Progenitor cell of endocrine pancreas (in vitro differentiated cells): ENCODE measurements at regions not wholly inside any gene's neighbourhood (a gene's known extent, or its start where the extent isn't known, plus 50 kb on each side); places are given as distances from the start of the nearest gene placed in this dataset.

ENCODE experiments used
- DNase-seq: peaks from one replicate; pipeline ENCODE4 v3.0.0; 2021; ENCODE audit warnings: low spot score; ENCODE audit not compliant: unreplicated experiment
- H3K27ac Mint-ChIP-seq: 2 replicates; pipeline ENCODE4 v1.8.0; 2021; ENCODE audit warnings: mild to moderate bottlenecking, moderate library complexity, mixed read lengths
- H3K27me3 Mint-ChIP-seq: 2 replicates; pipeline ENCODE4 v1.8.0; 2021; ENCODE audit warnings: mixed read lengths
- H3K36me3 Mint-ChIP-seq: 2 replicates; pipeline ENCODE4 v1.8.0; 2022; ENCODE audit warnings: mixed read lengths; ENCODE audit not compliant: insufficient read depth
- H3K4me1 Mint-ChIP-seq: 2 replicates; pipeline ENCODE4 v1.8.0; 2021; ENCODE audit warnings: low read depth, mixed read lengths
- H3K4me3 Mint-ChIP-seq: 2 replicates; pipeline ENCODE4 v1.8.0; 2021; ENCODE audit warnings: low read depth, mild to moderate bottlenecking, moderate library complexity, mixed read lengths
- H3K9me3 Mint-ChIP-seq: 2 replicates; pipeline ENCODE4 v1.8.0; 2021; ENCODE audit warnings: low read depth, mixed read lengths
- TF ChIP-seq, protein P1 (sequence below): fragments of 200-600 bp; sonication (generic); IDR thresholded peaks from one replicate; pipeline ENCODE4 v1.5.0; 2021; ENCODE audit warnings: antibody characterized with exemption, mild to moderate bottlenecking; ENCODE audit not compliant: unreplicated experiment

DNA sequence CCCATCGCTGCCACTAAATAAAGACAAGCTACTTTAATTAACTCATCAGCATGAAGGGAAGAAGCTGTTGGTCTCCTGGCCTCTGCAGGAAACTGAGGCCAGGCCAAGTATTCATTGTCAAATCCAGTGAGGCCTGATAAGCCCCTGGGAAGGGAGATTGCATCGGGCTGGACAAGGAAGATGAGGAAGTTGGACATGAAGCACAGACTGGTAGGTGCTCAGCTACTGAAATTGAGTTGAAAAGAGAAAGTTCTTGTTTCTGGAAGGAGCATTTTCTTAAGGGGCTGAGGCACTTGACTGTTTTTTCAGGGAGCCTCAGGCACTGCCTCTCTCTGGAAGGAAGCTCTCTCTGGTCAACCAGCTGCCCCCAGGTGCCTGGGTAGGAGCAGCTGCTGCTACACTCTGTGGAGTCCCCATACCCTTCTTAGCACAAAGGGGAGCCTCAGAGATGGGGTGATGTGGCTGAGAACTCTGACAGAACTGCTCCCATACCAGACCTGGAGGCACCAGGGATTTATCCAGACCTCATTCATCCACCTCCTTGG lies 90.3 kb upstream of the IKZF1 start:
- H3K27ac Mint-ChIP-seq, result no peak overlapping the region
- H3K27me3 Mint-ChIP-seq, result peaks cover 10% of the 10 kb centered on the region
- DNase-seq, result no peak
- no peaks in the 10 kb centered on the region for H3K4me1 Mint-ChIP-seq
- no peak overlapping the region for H3K4me3 Mint-ChIP-seq
- no peaks in the 10 kb centered on the region for H3K9me3 Mint-ChIP-seq
- H3K36me3 Mint-ChIP-seq, result no peaks in the 10 kb centered on the region
- TF ChIP-seq, protein P1, sequence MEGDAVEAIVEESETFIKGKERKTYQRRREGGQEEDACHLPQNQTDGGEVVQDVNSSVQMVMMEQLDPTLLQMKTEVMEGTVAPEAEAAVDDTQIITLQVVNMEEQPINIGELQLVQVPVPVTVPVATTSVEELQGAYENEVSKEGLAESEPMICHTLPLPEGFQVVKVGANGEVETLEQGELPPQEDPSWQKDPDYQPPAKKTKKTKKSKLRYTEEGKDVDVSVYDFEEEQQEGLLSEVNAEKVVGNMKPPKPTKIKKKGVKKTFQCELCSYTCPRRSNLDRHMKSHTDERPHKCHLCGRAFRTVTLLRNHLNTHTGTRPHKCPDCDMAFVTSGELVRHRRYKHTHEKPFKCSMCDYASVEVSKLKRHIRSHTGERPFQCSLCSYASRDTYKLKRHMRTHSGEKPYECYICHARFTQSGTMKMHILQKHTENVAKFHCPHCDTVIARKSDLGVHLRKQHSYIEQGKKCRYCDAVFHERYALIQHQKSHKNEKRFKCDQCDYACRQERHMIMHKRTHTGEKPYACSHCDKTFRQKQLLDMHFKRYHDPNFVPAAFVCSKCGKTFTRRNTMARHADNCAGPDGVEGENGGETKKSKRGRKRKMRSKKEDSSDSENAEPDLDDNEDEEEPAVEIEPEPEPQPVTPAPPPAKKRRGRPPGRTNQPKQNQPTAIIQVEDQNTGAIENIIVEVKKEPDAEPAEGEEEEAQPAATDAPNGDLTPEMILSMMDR, result no peak

- H3K9me3 Mint-ChIP-seq, result no peaks in the 10 kb centered on the region
- H3K4me3 Mint-ChIP-seq, result no peak overlapping the region
- TF ChIP-seq, protein P1, result no peak
- H3K36me3 Mint-ChIP-seq, result no peaks in the 10 kb centered on the region
- no peak overlapping the region for H3K27ac Mint-ChIP-seq
- H3K27me3 Mint-ChIP-seq, result peaks cover 12% of the 10 kb centered on the region
- no peak for DNase-seq
- no peaks in the 10 kb centered on the region for H3K4me1 Mint-ChIP-seq
These were observed 90.9 kb upstream of the IKZF1 start for GRCh38 chr7:50213622-50214017.

DNA sequence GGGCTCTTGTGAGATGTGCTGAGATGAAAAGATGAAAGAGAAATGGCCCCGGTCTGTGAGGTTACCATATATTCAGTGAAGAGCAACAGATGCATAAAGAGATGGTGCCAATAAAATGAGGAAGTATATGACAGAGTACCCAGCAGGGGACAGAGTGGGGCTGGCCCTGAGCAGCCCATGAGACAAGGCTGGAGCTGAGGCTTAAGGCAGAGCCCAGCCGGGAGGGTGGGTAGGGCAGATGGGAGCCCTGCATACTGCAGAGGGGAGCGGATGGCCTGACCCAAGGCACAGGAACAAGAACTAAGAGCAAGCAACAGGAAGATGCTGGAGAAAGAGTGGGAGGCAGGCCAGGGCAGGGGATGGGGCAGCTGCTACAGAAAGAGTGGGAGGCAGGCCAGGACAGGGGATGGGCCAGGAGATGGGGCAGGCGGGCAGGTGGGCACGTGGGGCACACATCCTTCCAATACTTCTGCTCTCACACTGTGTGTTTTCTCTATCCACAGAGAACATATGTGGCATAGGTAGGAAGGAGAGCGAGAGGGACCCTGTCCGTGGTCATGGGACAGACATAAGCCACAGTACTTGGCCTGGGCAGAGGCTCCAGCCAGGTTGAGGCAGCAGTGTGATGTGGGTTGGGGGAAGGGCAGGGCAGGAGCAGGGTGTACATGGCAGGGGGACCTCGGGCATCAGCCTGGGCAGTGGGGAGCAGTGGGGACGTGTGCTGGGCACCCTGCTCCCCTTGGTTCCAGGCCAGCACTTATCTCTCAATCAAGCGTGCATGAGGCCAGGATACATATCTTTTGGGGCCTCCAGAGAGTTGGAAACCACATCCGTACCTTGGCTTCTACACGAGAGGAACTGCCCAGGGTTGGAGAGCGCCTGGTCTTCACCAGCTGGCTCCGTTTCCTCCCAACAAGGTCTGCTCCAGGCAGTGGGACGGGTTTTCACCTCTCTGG lies 91.6 kb upstream of the IKZF1 start:
- Mint-ChIP-seq H3K4me3 (no peak overlapping the region), H3K9me3 (no peaks in the 10 kb centered on the region), H3K36me3 (no peaks in the 10 kb centered on the region), H3K27ac (no peak overlapping the region), H3K27me3 (peaks cover 13% of the 10 kb centered on the region), H3K4me1 (no peaks in the 10 kb centered on the region)
- TF ChIP-seq, protein P1, result no peak
- DNase-seq, result no peak

GRCh38 chr7:50212016-50212325 lies 92.5 kb upstream of the IKZF1 start:
- DNase-seq, result no peak
- TF ChIP-seq, protein P1, result no peak
- Mint-ChIP-seq H3K9me3 (no peaks in the 10 kb centered on the region), H3K36me3 (no peaks in the 10 kb centered on the region), H3K4me3 (no peak overlapping the region), H3K27me3 (peaks cover 13% of the 10 kb centered on the region), H3K4me1 (no peaks in the 10 kb centered on the region), H3K27ac (no peak overlapping the region)

DNA sequence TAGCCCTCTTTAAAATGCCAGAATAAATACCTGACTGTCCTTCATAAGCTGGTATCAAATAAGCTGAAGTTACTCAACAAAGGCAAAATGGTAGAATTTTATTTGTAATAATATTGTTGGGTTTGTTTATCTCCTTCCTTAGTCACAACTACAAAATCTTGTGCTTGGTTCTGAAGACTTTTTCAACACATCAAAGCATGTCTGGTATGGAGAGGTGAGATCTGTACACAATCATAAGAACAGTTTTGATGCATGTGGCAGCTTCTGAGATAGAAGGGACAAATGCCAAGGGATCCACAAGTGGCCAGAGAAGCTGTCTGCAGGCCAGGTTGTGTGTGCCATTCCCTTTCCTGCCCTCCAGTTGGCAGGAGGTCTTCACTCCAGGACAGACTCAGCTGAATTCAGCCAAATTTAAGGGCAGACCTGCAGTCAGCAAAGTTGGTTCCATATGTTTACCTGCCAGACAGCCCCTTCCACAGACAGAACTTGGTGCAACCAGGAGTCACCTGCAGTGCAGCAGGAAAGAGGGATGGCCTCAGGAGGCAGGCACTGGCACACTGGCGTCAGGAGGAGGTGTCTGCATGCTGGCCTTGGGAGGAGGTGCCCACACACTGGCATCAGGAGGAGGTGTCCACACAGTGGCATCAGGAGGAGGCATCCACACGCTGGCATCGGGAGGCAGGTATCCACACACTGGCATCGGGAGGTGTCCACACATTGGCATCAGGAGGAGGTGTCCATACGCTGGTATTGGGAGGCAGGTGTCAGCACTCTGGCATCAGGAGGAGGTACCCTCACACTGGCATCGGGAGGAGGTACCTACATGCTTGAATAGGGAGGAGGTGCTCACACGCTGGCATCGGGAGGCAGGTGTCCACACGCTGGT lies 93.1 kb upstream of the IKZF1 start:
- Mint-ChIP-seq H3K4me1 (no peaks in the 10 kb centered on the region), H3K9me3 (no peaks in the 10 kb centered on the region), H3K36me3 (no peaks in the 10 kb centered on the region), H3K27ac (no peak overlapping the region), H3K4me3 (no peak overlapping the region), H3K27me3 (peaks cover 17% of the 10 kb centered on the region)
- no peak for DNase-seq
- TF ChIP-seq, protein P1, result no peak
